Central memory CD8-positive, alpha-beta T cell (primary cell): ENCODE measurements at regions not wholly inside any gene's neighbourhood (a gene's known extent, or its start where the extent isn't known, plus 50 kb on each side); places are given as distances from the start of the nearest gene placed in this dataset.

Experiments used
- ATAC-seq: fragments of 150-1000 bp; cut with Tn5 transposase; replicated peaks from 2 replicates; pipeline ENCODE4 v1.10.0; 2022; ENCODE audit warnings: mild to moderate bottlenecking, moderate FRiP score, moderate number of reproducible peaks; ENCODE audit not compliant: poor library complexity, severe bottlenecking; ENCODE audit errors: extremely low read depth
- DNase-seq, 2 donors: peaks; one replicate each; pipeline ENCODE4 v3.0.0; 2021; ENCODE audit warnings: low spot score in 2 of 2
- H3K27ac Mint-ChIP-seq: one replicate; pipeline ENCODE4 v1.8.0; 2022; ENCODE audit warnings: low read depth, mild to moderate bottlenecking, moderate library complexity, mixed read lengths
- H3K27me3 Mint-ChIP-seq: one replicate; pipeline ENCODE4 v1.8.0; 2022; ENCODE audit warnings: mixed read lengths
- H3K36me3 Mint-ChIP-seq: one replicate; pipeline ENCODE4 v1.8.0; 2022; ENCODE audit warnings: mild to moderate bottlenecking, moderate library complexity, mixed read lengths; ENCODE audit not compliant: insufficient read depth
- H3K4me1 Mint-ChIP-seq: one replicate; pipeline ENCODE4 v1.8.0; 2022; ENCODE audit warnings: mixed read lengths
- H3K4me3 Mint-ChIP-seq: one replicate; pipeline ENCODE4 v1.8.0; 2022; ENCODE audit warnings: mild to moderate bottlenecking, moderate library complexity, mixed read lengths
- H3K9me3 Mint-ChIP-seq: one replicate; pipeline ENCODE4 v1.8.0; 2022; ENCODE audit warnings: mixed read lengths

- H3K27me3 Mint-ChIP-seq = no peaks in the 10 kb centered on the region
- no peaks in the 10 kb centered on the region for H3K36me3 Mint-ChIP-seq
- no peak overlapping the region for H3K4me3 Mint-ChIP-seq
- no peak overlapping the region for H3K27ac Mint-ChIP-seq
- H3K4me1 Mint-ChIP-seq = no peaks in the 10 kb centered on the region
- ATAC-seq = no peak
- H3K9me3 Mint-ChIP-seq = peaks cover 12% of the 10 kb centered on the region
- no peak for DNase-seq
Observed at GRCh38 chr7:136370137-136370536, 393.0 kb upstream of the MTPN start.

GRCh38 chr7:136369225-136369624, 392.1 kb upstream of the MTPN start:
- Mint-ChIP-seq H3K4me1 (no peaks in the 10 kb centered on the region), H3K9me3 (peaks cover 12% of the 10 kb centered on the region), H3K27ac (no peak overlapping the region), H3K36me3 (no peaks in the 10 kb centered on the region), H3K27me3 (no peaks in the 10 kb centered on the region), H3K4me3 (no peak overlapping the region)
- DNase-seq = no peak
- no peak for ATAC-seq

DNA sequence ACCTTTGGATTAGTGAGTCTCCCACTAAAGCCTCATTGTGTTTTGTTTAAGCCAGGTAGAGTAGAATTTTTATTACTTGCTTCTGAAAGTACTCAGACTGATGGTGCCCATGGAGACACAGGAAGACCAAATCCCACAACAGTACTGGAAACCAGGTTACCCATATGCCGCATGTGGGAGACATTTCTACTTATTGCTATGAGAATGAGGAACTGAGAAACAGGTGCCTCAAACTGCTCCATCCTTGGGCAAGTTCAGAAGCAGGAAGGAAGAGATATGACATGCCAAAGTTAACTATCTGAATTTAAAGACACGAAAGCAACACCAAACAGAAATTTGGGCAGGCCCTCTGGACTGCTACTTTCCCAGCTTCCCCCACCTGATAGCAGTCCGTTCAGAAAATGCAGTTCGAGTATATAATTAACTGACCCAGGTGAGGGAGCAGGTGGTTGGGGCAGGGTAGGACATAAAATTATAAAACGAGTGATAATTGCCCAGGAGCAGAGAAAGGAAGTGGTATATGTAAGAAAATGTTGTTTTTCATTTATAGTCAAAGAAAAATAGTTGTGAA, 382.3 kb upstream of the MTPN start:
- peaks cover 17% of the 10 kb centered on the region for H3K9me3 Mint-ChIP-seq
- H3K4me3 Mint-ChIP-seq = no peak overlapping the region

GRCh38 chr7:136353287-136353686, 376.1 kb upstream of the MTPN start:
- H3K36me3 Mint-ChIP-seq = no peaks in the 10 kb centered on the region
- peaks cover 5% of the 10 kb centered on the region for H3K9me3 Mint-ChIP-seq
- ATAC-seq = no peak
- no peaks in the 10 kb centered on the region for H3K4me1 Mint-ChIP-seq
- DNase-seq = no peak
- no peaks in the 10 kb centered on the region for H3K27me3 Mint-ChIP-seq
- no peak overlapping the region for H3K4me3 Mint-ChIP-seq
- H3K27ac Mint-ChIP-seq = no peak overlapping the region

More for the DNA sequence above, 382.3 kb upstream of the MTPN start:
- no peaks in the 10 kb centered on the region for H3K36me3 Mint-ChIP-seq
- H3K27me3 Mint-ChIP-seq = no peaks in the 10 kb centered on the region
- no peaks in the 10 kb centered on the region for H3K4me1 Mint-ChIP-seq
- ATAC-seq (no peak), DNase-seq (no peak)
- H3K27ac Mint-ChIP-seq = no peak overlapping the region

GRCh38 chr7:136348542-136349192, 371.5 kb upstream of the MTPN start:
- Mint-ChIP-seq H3K36me3 (no peaks in the 10 kb centered on the region), H3K9me3 (peaks cover 6% of the 10 kb centered on the region), H3K4me3 (no peak overlapping the region), H3K27me3 (no peaks in the 10 kb centered on the region), H3K27ac (no peak overlapping the region), H3K4me1 (no peaks in the 10 kb centered on the region)
- ATAC-seq = no peak
- DNase-seq = no peak

GRCh38 chr7:136348142-136348541, 371.0 kb upstream of the MTPN start:
- no peak for ATAC-seq
- no peaks in the 10 kb centered on the region for H3K36me3 Mint-ChIP-seq
- H3K27me3 Mint-ChIP-seq = no peaks in the 10 kb centered on the region
- DNase-seq = no peak
- peaks cover 6% of the 10 kb centered on the region for H3K9me3 Mint-ChIP-seq
- H3K4me1 Mint-ChIP-seq = no peaks in the 10 kb centered on the region
- no peak overlapping the region for H3K4me3 Mint-ChIP-seq
- no peak overlapping the region for H3K27ac Mint-ChIP-seq

- H3K27me3 Mint-ChIP-seq = no peaks in the 10 kb centered on the region
- no peaks in the 10 kb centered on the region for H3K36me3 Mint-ChIP-seq
- H3K9me3 Mint-ChIP-seq = peaks cover 6% of the 10 kb centered on the region
- ATAC-seq (no peak), DNase-seq (no peak)
- no peak overlapping the region for H3K4me3 Mint-ChIP-seq
- no peak overlapping the region for H3K27ac Mint-ChIP-seq
- H3K4me1 Mint-ChIP-seq = no peaks in the 10 kb centered on the region
Observed at GRCh38 chr7:136347488-136347887, 370.3 kb upstream of the MTPN start.

DNA sequence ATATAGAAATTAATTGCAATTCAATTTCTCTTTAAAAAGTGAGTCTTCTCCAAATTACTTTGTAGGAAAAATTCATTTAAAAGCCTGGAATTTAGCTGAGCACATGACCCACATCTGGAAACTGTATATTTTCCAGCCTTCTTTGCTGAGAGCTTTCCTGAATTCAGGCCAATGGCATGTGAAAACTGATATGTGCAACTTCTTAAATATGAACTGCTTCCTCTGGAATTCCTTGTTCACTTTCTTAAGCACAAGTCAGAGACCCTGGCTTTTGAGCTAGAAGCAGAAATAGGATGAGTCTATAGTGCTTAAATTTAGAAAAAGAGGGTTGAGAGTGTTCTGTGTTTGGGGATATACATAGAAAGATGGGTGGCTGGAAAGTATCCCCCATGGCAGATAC, 365.1 kb upstream of the MTPN start:
- Mint-ChIP-seq H3K4me3 (no peak overlapping the region), H3K36me3 (no peaks in the 10 kb centered on the region), H3K4me1 (no peaks in the 10 kb centered on the region), H3K27me3 (no peaks in the 10 kb centered on the region), H3K9me3 (peaks cover 6% of the 10 kb centered on the region), H3K27ac (no peak overlapping the region)
- DNase-seq = no peak
- no peak for ATAC-seq

DNA sequence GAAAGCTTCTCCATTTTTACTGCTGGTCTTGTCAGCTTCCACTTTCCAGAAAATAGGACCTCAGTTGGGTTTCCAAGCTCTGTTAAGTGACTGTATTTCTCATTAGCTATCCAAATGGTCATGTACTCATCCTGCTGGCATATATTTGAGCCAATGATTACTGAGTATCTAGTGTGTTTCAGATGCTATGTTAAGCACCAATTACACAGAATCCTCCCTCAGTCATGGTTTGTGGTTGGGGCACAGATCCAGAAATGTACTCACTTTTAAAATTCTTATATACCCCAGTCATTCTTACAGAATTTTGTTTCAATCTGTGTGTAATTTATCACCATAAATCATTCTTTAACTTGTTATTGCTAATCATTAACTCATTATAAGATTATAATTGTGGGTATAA, 362.3 kb upstream of the MTPN start:
- H3K27me3 Mint-ChIP-seq = no peaks in the 10 kb centered on the region
- no peak overlapping the region for H3K27ac Mint-ChIP-seq
- no peak overlapping the region for H3K4me3 Mint-ChIP-seq
- DNase-seq (no peak), ATAC-seq (no peak)
- H3K9me3 Mint-ChIP-seq = no peaks in the 10 kb centered on the region
- no peaks in the 10 kb centered on the region for H3K4me1 Mint-ChIP-seq
- H3K36me3 Mint-ChIP-seq = no peaks in the 10 kb centered on the region

DNA sequence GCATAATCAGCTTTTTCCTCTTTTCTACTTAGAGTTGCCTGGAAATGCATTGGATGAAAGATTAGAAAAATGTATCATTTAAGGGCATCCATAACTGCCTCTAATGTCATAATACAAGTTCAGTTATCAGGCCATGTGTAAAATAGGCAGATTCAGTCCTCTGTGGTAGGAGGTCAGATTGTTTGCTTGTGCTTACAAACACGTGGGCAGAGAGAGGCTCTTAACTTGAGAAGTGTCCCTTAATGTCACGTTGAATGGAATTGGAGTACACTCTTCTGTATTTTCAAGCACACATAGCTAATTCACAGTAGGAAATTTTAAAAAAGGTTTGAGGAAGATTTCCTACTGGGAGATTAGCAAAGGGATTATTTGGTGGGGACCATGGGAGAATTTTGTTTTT, 359.8 kb upstream of the MTPN start:
- Mint-ChIP-seq H3K9me3 (no peaks in the 10 kb centered on the region), H3K36me3 (no peaks in the 10 kb centered on the region), H3K27me3 (no peaks in the 10 kb centered on the region), H3K27ac (no peak overlapping the region), H3K4me1 (no peaks in the 10 kb centered on the region), H3K4me3 (no peak overlapping the region)
- ATAC-seq (no peak), DNase-seq (no peak)

DNA sequence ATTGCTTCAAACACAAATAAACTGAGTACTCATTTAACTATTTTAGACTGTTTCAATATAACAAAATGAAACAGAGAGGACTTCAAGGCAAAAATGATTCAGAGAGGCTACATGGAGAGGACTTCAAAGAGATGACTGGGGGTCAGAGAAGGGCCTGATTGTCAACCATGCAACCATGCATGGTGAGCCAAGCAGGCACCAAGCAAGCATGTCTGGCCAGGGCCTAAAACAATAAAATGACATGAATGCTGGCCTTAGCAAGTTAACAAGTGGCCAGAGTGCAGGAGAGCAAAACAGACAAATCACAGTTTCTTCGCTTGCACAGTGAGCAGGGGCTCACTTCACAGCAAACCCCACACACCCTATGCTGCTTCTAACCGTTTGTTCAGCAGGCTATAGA, 356.5 kb upstream of the MTPN start:
- Mint-ChIP-seq H3K36me3 (no peaks in the 10 kb centered on the region), H3K9me3 (no peaks in the 10 kb centered on the region), H3K4me3 (no peak overlapping the region), H3K27ac (no peak overlapping the region), H3K27me3 (no peaks in the 10 kb centered on the region), H3K4me1 (no peaks in the 10 kb centered on the region)
- ATAC-seq = no peak
- DNase-seq = no peak

DNA sequence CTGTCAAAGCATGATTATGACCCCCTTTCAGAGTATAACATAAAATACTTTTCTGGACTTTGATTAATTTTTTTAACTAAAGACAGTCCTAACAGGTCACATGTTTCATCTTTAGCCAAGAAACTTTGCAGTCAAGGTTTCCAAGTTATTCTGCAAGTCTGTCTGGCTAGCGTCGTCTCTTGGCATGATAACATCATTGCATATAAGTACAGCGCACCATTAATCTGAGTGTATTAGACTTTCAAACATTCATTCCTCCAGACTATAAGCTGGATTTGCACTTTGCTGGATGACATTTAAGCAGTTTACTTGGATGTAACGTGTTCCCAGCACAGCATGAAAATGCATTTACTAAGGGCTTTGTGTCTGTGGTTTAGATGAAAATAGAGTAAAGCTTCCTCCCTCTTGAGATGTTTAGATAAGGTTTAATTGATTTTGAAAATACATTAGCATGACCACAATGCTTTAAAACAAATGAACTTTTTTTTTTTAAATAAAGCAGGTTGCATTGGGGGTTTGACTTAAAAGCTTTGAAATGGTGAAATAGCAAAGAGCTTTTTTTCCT, 349.0 kb upstream of the MTPN start:
- no peaks in the 10 kb centered on the region for H3K27me3 Mint-ChIP-seq

GRCh38 chr7:136325578-136325977, 348.4 kb upstream of the MTPN start:
- H3K9me3 Mint-ChIP-seq = peaks cover 5% of the 10 kb centered on the region
- DNase-seq (no peak), ATAC-seq (no peak)
- H3K4me3 Mint-ChIP-seq = no peak overlapping the region
- no peaks in the 10 kb centered on the region for H3K27me3 Mint-ChIP-seq
- no peaks in the 10 kb centered on the region for H3K4me1 Mint-ChIP-seq
- no peak overlapping the region for H3K27ac Mint-ChIP-seq
- no peaks in the 10 kb centered on the region for H3K36me3 Mint-ChIP-seq

More for the DNA sequence above, 349.0 kb upstream of the MTPN start:
- no peak overlapping the region for H3K4me3 Mint-ChIP-seq
- H3K9me3 Mint-ChIP-seq = peaks cover 5% of the 10 kb centered on the region
- H3K27ac Mint-ChIP-seq = no peak overlapping the region
- H3K36me3 Mint-ChIP-seq = no peaks in the 10 kb centered on the region
- no peaks in the 10 kb centered on the region for H3K4me1 Mint-ChIP-seq
- ATAC-seq (no peak), DNase-seq (no peak)
